Right atrium auricular region (tissue), 2 donors: ENCODE measurements at regions not wholly inside any gene's neighbourhood (a gene's known extent, or its start where the extent isn't known, plus 50 kb on each side); places are given as distances from the start of the nearest gene placed in this dataset.
"Not testable (repeated sequence)": the region's sequence is repeated elsewhere in the genome, so short reads cannot be mapped to it uniquely, and the experiment has no call there.

Experiments
- DNase-seq: peaks from one replicate; pipeline ENCODE4 v3.0.0-alpha.2; 2019; ENCODE audit warnings: low spot score
- H3K27ac ChIP-seq, 2 donors: fragments of 200-600 bp; sonication (generic); 1 replicate in 1 of 2; 2 replicates in 1 of 2; pipeline ENCODE4 v1.5.1; 2016 to 2019
- H3K27me3 ChIP-seq, 2 donors: fragments of 200-600 bp; sonication (generic); one replicate each; pipeline versions ENCODE4 v1.5.1 to v1.6.0; 2017 to 2019
- H3K36me3 ChIP-seq: fragments of 200-600 bp; sonication (generic); one replicate; pipeline ENCODE4 v1.5.1; 2016
- H3K4me1 ChIP-seq, 2 donors: fragments of 200-600 bp; sonication (generic); one replicate each; pipeline versions ENCODE4 v1.5.1 to v1.6.0; 2017 to 2019
- H3K4me3 ChIP-seq, 2 donors: fragments of 200-600 bp; sonication (generic); 1 replicate in 1 of 2; 2 replicates in 1 of 2; pipeline ENCODE4 v1.5.1; 2017 to 2019; ENCODE audit warnings: mild to moderate bottlenecking in 1 of 2, moderate library complexity in 1 of 2
- H3K9me3 ChIP-seq, 2 donors: fragments of 200-600 bp; sonication (generic); one replicate each; pipeline ENCODE4 v1.5.1; 2019

- H3K36me3 ChIP-seq, H3K9me3 ChIP-seq, H3K27ac ChIP-seq, H3K27me3 ChIP-seq, DNase-seq, H3K4me3 ChIP-seq, H3K4me1 ChIP-seq: not testable (repeated sequence)
Observed at GRCh38 chr7:153993402-153993801, 58.8 kb upstream of the DPP6 start.

GRCh38 chr7:153998896-153999295 lies 53.3 kb upstream of the DPP6 start:
- H3K9me3 ChIP-seq, H3K27ac ChIP-seq, H3K27me3 ChIP-seq, DNase-seq, H3K4me3 ChIP-seq, H3K4me1 ChIP-seq, H3K36me3 ChIP-seq: not testable (repeated sequence)
